Glomerular visceral epithelial cell (primary cell): ENCODE measurements at regions not wholly inside any gene's neighbourhood (a gene's known extent, or its start where the extent isn't known, plus 50 kb on each side); places are given as distances from the start of the nearest gene placed in this dataset.

Source experiments
- DNase-seq: peaks from one replicate; pipeline ENCODE4 v3.0.0-alpha.2; 2016; ENCODE audit errors: extremely low spot score

DNA sequence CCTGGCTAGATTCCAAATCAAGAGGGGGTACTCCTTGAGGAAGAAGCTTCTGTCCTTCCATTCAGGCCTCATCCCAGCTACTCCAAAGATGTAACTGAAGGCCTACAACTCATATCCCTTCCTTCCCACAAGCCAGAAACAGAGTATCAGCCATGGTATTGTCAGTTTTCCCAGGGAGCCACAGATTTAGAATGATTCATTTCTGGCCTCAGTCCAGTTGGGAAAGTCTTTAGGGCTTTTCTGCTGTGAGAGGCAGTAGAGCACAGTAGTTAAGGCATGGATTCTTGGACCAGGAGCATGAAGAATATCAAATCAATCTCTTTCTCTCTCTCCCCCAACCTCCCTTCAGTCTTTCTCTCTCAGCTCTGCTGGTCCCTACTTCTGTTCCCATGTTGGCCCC lies 505.0 kb downstream of the BCOR start:
- peak; percentile 16 for DNase-seq

DNA sequence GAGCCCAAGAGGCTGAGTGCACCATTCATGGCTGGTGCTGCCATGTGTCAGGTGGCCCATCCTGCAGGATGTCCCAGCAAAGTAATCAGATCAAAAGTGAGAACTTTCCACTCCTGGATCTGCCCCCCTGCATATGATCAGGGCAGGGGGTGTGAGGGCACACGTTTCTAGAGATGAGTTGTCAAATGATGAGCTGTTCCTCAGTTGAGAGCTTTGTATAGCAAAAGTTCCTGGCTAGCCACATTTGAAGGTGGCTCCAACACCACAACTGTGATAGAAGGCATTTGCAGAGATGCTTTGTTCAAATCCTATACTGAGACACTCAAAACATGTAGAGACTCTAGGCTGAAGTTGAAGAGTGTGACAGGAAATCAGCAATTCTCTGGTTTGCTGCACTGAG lies 501.8 kb downstream of the BCOR start:
- DNase-seq = no peak

DNA sequence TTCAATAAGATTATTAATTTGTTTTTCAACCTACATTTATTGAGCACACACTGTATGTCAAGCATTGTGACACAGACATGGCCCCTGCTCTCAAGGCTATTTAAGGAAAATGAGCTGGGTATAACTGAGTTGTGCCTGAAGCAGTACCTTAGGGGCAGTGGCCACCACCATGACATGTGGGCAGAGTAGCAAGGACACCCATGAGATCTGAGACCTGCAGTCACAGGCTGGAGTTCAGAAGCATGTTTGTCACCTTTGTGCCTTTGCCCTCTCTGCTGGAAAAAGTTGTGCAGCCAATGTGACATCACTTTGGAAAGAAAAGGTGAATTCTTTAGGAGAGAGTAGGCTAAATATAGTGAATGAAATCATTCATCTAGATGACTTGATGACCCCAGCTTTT lies 501.3 kb downstream of the BCOR start:
- no peak for DNase-seq

DNA sequence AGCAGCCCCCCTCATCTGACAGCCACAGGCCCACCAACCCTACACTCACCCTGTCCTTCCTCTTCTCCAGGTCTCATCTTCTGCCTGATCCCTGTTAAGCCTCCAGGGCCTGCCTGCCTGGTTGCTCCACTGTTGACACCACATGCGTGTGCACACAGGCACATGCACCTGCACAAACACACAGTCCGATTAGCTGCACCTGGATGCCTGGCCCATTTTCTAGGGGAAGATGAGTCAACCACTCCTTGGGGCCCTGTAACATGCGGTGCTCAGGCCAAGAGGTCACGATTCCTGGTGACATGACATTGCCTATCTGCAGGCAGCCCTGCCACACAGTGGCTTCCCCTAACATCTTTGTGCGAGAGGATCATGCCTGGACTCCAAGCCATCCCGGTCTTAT lies 498.4 kb downstream of the BCOR start:
- no peak for DNase-seq

DNA sequence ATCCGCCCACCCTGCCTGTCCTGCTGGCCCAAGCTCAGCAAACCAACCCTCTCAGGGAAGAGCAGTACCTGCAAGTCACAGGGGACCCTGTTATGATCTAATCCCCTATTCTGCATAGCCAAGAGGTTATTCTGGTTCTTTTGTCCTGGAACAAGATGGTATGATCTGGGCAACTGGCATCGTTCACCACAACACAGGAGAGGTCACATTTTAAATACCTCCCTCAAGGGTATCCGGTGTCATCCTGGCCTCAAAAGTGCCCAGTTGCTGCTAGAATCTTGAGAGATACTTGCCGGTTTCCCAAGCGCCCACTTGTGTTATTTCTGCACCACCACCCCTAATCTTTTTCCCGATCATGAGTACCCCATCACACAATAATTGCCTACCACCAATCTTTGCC lies 497.5 kb downstream of the BCOR start:
- no peak for DNase-seq

DNA sequence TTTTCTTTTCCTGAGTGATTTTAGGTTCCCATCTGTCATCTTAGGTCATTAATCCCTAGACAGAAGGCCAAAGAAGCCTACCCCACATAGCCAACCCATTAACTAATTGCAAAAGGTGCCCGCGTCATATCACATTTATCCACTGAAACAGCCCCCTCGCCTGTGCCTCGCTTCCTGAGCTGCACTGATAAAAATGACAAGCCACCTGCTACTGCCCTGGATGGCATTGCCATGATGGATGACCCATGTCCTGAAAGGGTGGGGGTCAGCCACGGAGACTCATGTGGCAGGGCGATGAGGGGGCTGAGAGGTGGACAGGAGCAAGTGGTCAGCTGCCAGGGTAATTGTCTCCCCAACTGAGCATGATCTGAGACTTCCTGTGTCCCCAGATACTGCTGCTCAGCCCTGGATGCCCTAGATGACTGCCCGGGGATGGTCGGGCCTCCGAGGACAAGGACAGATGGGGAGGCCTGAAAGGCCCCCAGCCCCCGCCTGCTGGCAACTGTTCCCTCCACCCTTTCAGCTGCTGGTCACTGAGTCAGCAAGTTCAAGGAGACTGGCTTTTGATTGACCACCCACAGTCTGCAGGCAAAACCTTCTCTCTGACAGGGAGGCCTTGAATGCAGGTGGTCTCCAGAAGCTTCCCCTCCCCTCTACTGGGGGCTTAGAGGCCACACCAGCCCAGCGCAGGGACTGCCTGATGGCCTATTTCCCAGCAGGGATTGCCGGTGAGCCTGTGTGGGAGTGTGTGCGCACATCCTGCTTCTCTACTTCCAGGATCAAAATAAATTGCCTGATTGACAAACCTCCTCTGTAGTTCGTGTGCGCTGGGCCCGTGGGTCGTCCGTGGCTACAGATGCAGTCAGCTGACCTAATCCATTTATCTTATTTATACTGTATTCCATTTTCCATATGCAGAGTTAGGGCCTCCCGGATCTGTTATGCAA lies 496.3 kb downstream of the BCOR start:
- no peak for DNase-seq

DNA sequence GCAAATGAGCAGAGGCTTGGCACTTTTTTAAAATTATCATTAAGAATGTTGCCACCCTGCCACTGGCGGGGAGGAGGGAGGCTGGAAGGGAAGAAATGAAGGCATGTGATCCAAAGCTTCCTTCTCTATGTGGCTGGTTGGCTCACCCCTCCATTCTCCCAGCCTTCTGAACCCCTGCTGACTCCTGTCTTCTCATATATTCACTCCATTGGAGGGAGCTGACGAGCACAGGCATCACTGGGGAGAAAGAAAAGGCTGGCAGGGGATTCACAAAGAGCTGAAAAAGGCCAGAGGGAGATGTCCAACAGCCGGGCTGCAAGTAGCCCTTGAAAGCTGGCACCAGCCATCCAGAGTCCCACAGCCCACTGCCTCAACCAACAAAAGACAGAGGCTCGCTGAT lies 495.6 kb downstream of the BCOR start:
- DNase-seq = no peak

DNA sequence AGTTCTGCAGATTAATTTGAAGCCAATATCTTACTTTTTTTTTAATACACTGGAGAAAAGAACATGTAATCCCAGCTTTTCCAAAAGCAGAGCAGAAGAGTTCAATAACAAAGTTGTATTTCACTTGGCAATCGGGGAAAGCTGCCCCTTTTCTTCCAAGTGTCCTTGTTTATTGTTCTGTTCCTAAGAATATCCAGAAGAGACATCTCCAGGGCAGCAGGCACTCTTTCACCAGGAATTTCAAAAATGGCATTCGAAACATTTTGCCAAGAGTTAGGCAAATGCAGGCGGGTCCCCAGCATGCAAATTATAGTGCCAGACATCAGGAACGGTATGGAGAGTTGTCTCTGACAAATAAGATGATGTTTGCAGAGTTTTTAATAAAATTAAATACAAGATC lies 494.5 kb downstream of the BCOR start:
- DNase-seq = no peak

DNA sequence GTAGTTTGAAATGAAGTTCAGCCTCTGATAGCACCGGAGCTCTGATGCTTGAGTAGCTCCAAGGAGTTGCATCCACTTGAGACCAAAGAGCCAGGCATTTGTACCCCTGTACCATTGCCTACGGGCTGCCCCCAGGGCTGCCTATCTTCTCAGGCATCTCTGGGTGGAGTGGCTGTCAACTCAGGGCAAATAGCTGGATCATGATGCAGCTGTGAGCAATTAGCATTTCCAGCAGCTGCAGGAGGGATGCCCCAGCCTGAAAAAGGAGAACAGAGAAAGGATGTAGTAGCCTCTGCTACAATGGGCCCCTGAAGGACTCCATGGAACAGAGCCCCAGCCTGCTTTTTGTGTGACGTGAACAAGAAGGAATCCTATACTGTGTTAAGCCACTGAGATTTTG lies 492.6 kb downstream of the BCOR start:
- no peak for DNase-seq

DNA sequence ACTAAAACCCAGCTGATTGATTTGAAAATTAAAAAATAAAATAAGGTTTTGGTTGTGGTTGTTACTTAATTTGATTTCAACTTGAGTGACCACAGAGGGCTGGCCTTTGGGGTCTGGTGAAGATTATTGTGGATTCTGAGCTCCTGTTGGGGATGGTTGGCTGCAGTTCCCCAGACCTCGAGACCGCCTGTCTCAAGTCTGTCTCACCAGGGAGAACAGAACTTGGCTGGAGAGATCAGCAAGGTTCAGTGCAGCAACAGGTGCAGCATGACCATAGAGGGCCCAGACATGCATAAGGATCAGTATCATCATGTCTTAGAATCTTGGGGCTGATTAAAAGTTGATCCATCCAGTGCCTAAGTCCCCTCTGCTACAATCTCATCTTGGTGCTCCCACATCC lies 491.9 kb downstream of the BCOR start:
- no peak for DNase-seq

DNA sequence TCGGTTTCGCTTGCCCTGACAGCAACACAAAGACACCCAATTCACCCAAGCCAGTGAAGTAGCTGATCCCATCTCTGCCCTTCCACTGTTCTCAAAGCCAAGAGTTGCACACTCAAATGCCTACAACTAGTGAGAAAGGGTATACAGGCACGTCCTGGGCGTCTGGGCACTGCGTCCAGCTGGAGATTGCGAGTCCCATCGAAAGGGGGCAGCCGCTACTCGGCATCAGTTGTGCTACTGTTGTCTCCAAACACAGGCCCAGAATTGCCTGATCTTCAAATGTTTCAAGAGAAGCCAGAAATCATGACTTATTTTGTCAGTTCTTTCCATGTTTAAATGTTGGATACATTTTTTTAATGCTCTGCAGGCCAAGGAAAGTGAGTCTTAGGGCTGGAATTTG lies 487.8 kb downstream of the BCOR start:
- no peak for DNase-seq

DNA sequence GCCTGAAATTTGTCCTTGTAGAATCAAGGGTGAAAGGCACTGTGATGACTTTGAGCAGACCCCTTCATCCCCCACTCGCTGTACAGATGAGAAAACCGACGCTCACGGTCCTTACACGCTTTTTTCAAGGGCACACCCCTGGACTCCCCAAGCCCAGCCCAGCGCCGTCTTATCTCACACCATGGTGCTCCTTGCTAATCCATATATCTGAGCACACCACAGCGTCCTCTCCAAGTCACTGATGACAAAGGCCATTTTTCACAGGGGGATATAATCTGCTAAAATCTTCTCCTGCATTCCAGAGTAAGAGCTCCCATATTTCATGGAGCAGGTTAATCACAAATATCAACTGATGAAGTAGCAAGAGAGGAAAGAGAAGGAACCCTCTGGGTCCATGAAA lies 486.3 kb downstream of the BCOR start:
- no peak for DNase-seq

DNA sequence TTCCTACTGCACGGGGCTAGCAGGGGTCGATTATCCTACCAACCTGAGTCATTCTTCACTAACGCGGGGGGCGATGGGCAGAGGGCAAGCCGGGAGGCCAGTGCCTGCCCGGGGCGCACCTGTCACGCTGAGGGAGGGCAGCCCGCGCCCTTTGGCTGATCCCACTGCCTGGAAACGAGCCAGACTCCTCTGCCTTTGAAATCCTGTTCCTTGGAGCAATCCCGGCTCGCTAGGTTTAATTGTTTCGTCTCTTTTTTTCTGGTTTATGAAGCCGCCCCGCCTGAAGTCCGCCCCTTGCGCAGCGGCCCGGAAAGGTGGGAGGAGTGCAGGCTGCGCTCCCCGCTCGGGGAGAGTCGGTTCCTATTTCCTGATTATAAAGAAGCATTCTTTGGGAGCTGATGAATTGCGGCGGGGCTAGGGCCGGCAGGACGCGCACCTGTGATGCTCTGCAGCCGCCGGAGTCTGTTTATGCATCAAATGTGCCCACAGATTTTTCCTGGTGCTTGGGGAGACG lies 484.2 kb downstream of the BCOR start:
- DNase-seq = peak; percentile 86

DNA sequence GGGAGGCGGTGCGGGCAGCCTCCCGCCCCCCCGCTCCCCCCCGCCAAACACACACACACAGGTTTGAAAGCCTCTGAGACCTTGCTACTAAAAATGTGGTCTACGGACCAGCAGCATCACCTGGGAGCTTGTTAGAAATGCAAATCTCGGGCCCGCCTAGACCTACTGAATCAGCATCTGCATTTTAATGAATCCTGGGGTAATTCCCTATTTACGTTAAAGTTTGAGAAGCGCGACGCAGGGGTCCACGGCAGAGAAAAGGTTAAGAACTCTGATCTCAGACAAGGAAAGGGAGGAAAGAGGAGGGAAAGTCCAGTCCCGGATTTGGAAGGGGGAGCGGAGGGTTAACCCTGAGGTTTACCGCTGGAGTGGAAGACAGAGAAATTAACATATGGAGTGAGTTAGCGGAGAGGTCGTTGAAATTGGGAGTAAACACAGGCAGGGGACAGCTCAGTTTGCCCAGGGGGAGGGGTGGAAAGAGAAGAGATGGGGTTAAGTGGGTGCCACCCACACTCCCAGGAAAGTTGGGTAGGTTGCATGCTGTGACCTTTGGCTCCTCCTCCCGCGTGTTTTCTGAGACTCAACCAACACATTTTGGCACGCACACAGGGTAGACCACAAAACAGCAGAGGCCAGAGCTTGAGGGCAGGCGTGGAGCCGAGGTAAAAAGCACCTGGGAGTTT lies 483.6 kb downstream of the BCOR start:
- DNase-seq = peak; percentile 23

DNA sequence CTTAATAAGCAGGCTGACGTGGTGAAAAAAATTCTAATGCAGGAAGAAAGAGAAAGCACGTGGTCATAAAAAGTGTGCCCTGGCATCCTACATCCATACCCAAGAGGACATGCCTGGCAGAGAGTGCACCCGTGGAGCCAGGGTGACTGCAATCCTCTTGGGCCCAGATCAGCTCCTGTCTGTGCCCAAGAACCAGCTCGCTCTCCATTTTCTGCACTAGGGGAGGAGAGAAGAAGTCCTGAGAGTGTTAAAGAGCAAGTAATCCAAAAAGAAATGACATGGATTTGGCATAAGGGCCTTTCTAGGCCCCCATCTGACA lies 483.1 kb downstream of the BCOR start:
- no peak for DNase-seq

DNA sequence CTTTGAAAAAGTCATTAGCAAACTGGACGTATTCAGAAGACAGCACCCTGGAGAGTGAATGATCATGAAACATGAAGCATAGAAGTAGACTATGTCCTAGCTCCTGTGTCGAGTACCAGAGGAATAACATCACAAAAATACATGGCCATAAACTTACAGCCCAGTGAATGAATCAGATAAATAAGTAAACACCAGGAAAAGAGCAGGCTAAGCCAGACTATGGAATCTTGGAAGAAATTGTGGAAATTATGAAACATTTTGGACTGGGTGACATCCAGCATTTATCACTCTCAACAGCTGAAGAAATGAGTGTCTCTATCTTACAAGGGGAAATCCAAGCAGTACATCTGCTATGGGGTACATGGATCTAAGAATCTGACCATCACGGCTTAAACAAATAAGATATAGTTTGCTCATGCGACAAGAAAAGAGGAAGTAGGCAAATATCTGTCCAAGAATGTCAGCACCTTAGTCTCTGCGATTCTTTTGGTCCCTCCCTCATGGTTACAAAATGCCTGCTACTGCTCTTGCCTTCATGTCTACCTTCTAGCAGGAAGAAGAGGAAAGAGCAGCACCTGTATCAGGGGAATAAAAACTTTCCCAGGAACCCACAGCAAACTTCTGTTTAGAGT lies 481.5 kb downstream of the BCOR start:
- no peak for DNase-seq

DNA sequence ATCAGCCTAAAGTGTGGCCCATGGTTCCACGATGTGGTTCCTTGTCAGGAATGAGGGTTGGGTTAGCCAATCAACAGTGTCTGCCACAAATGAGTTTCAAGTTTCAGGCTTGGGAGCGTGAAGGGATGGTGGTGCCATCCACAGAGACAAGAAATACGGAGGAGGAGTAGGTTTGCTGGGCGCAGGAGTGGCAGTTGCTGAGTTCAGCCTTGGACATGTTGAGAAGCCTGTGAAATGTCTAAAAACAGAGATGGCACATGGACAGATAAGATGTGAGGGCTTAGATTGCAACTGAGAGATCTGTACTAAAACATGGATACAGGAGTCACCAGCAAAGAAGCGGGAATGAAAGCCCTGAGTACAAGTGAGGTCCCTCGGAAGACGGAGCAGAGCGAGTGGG lies 481.0 kb downstream of the BCOR start:
- DNase-seq = no peak

DNA sequence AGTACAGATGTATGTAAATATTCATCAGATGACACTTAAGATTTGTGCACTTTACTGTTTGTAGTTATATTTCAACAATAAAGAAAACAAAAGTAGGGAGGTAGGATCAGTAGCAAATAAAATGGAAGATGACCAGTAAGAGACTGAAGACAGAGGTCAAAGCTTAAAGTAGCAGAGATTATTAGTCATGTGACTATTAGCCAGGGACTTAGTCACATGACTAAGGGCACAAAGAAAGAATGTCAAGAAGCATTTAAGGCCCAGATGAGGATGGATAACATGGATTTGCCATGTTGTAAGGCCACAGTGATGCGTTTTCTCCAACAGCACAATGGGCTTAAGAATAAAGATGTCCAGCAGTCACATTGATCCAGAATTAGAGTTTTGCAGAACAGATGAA lies 479.6 kb downstream of the BCOR start:
- DNase-seq = no peak

DNA sequence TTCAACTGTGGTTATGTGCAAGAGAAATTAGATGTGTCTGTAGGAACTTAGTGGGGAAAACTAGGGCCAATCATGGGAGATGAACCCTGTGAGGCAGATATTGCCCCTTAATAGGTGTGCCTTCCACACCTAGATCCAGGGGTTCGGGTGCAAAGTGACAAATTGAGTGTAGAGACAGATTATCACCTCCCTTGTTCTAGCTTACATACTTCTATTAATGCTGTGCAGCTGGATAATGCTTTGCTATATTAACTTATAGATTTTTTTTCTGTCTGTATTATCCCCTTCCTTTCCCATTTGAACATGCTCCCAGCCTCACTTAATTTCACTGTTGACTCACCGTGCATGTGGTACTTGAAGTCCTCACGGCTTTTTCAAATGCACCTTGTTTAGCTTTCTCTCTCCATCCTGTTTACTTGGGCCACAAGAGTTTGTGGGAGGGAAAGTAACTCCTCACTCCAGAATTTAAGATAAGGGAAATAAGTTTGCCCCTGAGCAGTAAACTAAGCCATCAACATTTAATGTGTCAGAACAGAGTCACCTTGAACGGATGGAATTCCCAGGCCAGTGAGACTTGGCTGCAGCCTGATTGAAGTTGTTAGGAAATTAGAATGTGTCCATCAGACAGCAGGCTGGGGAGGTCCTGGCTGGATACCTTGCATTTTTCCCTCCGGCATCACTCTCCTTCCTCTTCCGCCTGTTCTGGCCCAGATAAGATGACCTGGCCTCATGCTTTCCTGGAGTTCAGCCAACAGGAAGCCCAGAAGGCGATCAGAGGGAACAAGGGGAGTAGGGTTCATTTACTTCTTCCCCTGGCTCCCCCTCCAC lies 478.4 kb downstream of the BCOR start:
- peak; percentile 30 for DNase-seq

DNA sequence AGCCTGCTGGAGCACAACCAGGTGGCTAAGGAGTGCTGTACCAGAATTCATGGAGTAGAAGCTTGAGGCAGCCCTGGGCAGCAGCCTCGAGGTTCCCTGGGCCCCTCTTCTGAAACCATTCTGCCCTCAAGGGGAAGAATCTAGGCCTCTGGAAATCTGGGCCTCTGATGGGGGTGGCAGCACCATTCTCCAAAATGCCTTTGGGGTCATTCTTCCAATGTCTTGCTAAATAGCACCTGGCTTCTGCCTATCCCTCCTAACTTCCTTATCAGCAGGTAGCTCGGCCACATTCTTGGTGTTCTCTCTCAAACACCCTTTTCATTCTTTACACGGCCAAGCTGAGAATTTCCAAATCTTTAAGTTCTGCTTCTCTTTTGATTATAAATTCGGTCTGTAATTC lies 473.6 kb downstream of the BCOR start:
- no peak for DNase-seq

DNA sequence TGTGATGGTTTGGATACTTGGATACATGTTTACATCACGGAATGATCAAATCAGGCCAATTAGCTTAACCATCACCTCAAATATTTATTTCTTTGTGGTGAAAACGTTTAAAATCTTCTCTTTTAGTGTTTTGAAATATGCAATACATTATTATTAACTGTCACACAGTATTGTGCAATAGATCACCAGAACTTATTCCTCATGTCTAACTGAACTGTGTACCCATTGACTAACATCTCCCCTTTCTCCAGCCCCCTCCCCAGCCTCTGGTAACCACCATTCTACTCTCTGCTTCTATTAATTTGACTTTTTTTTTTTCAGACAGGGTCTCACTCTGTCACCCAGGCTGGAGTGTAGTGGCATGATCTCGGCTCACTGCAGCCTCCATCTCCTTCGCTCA lies 471.9 kb downstream of the BCOR start:
- no peak for DNase-seq

DNA sequence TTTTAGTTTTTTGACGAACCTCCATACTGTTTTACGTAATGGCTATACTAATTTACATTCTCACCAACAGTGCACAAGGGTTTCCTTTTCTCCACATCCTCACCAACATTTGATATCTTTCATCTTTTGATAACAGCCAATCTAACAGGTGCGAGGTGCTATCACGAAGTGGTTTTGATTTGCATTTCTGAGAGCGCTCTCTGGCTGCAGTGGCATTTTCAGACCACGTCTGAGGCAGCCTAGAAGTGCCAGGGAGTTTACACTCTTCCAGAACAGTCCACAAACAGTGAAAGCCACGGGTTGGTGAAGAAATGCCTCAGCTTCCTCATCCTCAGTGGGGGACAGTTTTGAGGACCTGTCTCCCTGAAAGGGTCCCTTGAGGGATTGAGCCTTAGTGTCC lies 471.0 kb downstream of the BCOR start:
- DNase-seq = no peak
